HCT116 (cell line): ENCODE measurements at regions not wholly inside any gene's neighbourhood (a gene's known extent, or its start where the extent isn't known, plus 50 kb on each side); places are given as distances from the start of the nearest gene placed in this dataset.

Experiments used
- ATAC-seq: fragments of 200-7000 bp; cut with Tn5 transposase; 2 replicates; pipeline ENCODE4 v1.9.1; 2020; ENCODE audit warnings: mild to moderate bottlenecking, moderate library complexity
- BruUV-seq: library from RNA; stranded (reverse); fragments of 400-500 nt; replicated peaks from 2 replicates; lab custom pipeline; 2021; lab: Mats Ljungman, UMichigan
- CTCF ChIA-PET: fragments of 300-600 bp; sonication (Branson Sonifier 250); formaldehyde crosslinking; loops from one replicate; lab custom pipeline; 2021; ENCODE audit warnings: antibody characterized with exemption; lab: Charles Lee
- POLR2A ChIA-PET: fragments of 300-600, 350-600 bp; sonication (Branson Sonifier 250); formaldehyde crosslinking; loops from one replicate; lab custom pipeline; 2021; ENCODE audit warnings: antibody characterized with exemption; lab: Charles Lee
- RAD21 ChIA-PET, 2 experiments: fragments of 300-600 bp; sonication (Branson Sonifier 250); formaldehyde crosslinking; loops; one replicate each; lab custom pipeline; 2023; ENCODE audit warnings: low total read pairs in 2 of 2; ENCODE audit not compliant: uncharacterized antibody in 2 of 2, unreplicated experiment in 2 of 2, low non-redundant PET in 1 of 2; lab: Charles Lee
- DNase-seq: peaks from one replicate; pipeline ENCODE4 v3.0.0-alpha.2; 2010; ENCODE audit warnings: low read depth, low spot score
- H2AFZ ChIP-seq: fragments of 200-600 bp; shearing (Covaris generic), sonication (generic); 2 replicates; pipeline ENCODE4 v1.6.1; 2017; ENCODE audit warnings: low read depth, mixed run types, mixed read lengths, antibody characterized with exemption, low read length; ENCODE audit not compliant: poor library complexity, severe bottlenecking
- H3K27ac ChIP-seq: 2 replicates; pipeline ENCODE4 v1.5.1; 2012; ENCODE audit warnings: low read depth, low read length
- H3K27me3 ChIP-seq: fragments of 200-600 bp; sonication (generic); 2 replicates; pipeline ENCODE4 v1.6.1; 2016; ENCODE audit warnings: mixed run types, low read length, mixed read lengths; ENCODE audit not compliant: insufficient read depth
- H3K36me3 ChIP-seq, 2 experiments: fragments of 200-500 bp in 1 of 2; fragments of 200-600 bp in 1 of 2; sonication (Bioruptor generic) in 1 of 2; sonication (generic) in 1 of 2; 2 replicates each; pipeline versions ENCODE4 v1.5.1 to v1.6.1; 2014 to 2016; ENCODE audit warnings: low read length in 2 of 2, inconsistent platforms in 1 of 2, mixed read lengths in 1 of 2, mixed run types in 1 of 2; ENCODE audit not compliant: insufficient read depth in 2 of 2, control insufficient read depth in 1 of 2
- H3K4me1 ChIP-seq, 2 experiments: fragments of 200-600 bp in 1 of 2; sonication (generic) in 1 of 2; 2 replicates each; pipeline versions ENCODE4 v1.5.1 to v1.6.1; 2012 to 2017; ENCODE audit warnings: low read length in 2 of 2, inconsistent platforms in 1 of 2, mild to moderate bottlenecking in 1 of 2, mixed read lengths in 1 of 2, mixed run types in 1 of 2, moderate library complexity in 1 of 2; ENCODE audit not compliant: insufficient read depth in 2 of 2, control insufficient read depth in 1 of 2
- H3K4me2 ChIP-seq: fragments of 200-600 bp; sonication (generic); 2 replicates; pipeline ENCODE4 v1.6.1; 2017; ENCODE audit warnings: mixed run types, low read length, mixed read lengths
- H3K4me3 ChIP-seq, 2 experiments: fragments of 200-600 bp in 1 of 2; sonication (generic) in 1 of 2; replicated peaks in 1 of 2; 2 replicates each; pipeline ENCODE4 v1.5.1; 2011 to 2016; ENCODE audit warnings: low read length in 2 of 2, control low read depth in 1 of 2, low read depth in 1 of 2, mild to moderate bottlenecking in 1 of 2, mixed read lengths in 1 of 2, mixed run types in 1 of 2
- H3K79me2 ChIP-seq: fragments of 200-600 bp; sonication (generic); 2 replicates; pipeline ENCODE4 v1.6.1; 2017; ENCODE audit warnings: mild to moderate bottlenecking, mixed run types, low read length, moderate library complexity, mixed read lengths; ENCODE audit not compliant: insufficient read depth
- H3K9ac ChIP-seq: fragments of 200-600 bp; sonication (generic); 2 replicates; pipeline ENCODE4 v1.6.1; 2016; ENCODE audit warnings: low read length, mixed read lengths
- H3K9me2 ChIP-seq: fragments of 200-600 bp; sonication (generic), shearing (Covaris generic); 2 replicates; pipeline ENCODE4 v1.6.1; 2017; ENCODE audit warnings: mixed run types, mild to moderate bottlenecking, moderate library complexity; ENCODE audit not compliant: insufficient read depth
- H3K9me3 ChIP-seq, 2 experiments: fragments of 200-500 bp in 1 of 2; fragments of 200-600 bp in 1 of 2; sonication (Bioruptor generic) in 1 of 2; sonication (generic) in 1 of 2; 2 replicates each; pipeline ENCODE4 v1.6.1; 2014 to 2017; ENCODE audit warnings: low read length in 2 of 2, mixed read lengths in 2 of 2, inconsistent platforms in 1 of 2, low read depth in 1 of 2, mild to moderate bottlenecking in 1 of 2, mixed run types in 1 of 2, moderate library complexity in 1 of 2; ENCODE audit not compliant: control insufficient read depth in 1 of 2, insufficient read depth in 1 of 2
- H4K20me1 ChIP-seq: fragments of 200-600 bp; sonication (generic), shearing (Covaris generic); 2 replicates; pipeline ENCODE4 v1.6.1; 2017; ENCODE audit warnings: mixed run types, mild to moderate bottlenecking, moderate library complexity; ENCODE audit not compliant: insufficient read depth
- CBX3 ChIP-seq: IDR thresholded peaks from 2 replicates; pipeline ENCODE4 v1.6.1; 2012; ENCODE audit warnings: low read depth
- CEBPB ChIP-seq: IDR thresholded peaks from 2 replicates; pipeline ENCODE4 v1.6.1; 2012; ENCODE audit warnings: low read depth
- ELF1 ChIP-seq: IDR thresholded peaks from 2 replicates; pipeline ENCODE4 v1.6.1; 2012; ENCODE audit warnings: low read depth, borderline replicate concordance
- EZH2 ChIP-seq: fragments of 200-600 bp; sonication (generic); IDR thresholded peaks from 2 replicates; pipeline ENCODE4 v1.6.1; 2017; ENCODE audit warnings: antibody characterized with exemption, mixed run types
- FOSL1 ChIP-seq: IDR thresholded peaks from 2 replicates; pipeline ENCODE4 v1.6.1; 2012; ENCODE audit warnings: low read depth
- POLR2A ChIP-seq: IDR thresholded peaks from 2 replicates; pipeline ENCODE4 v1.7.0; 2011; ENCODE audit warnings: borderline replicate concordance; ENCODE audit not compliant: insufficient read depth, insufficient read length; ENCODE audit errors: extremely low read depth
- POLR2AphosphoS5 ChIP-seq: IDR thresholded peaks from 2 replicates; pipeline ENCODE4 v1.6.1; 2011; ENCODE audit warnings: mild to moderate bottlenecking, low read depth, low read length, moderate library complexity
- RAD21 ChIP-seq: IDR thresholded peaks from 2 replicates; pipeline ENCODE4 v1.6.1; 2012; ENCODE audit warnings: low read depth, mild to moderate bottlenecking
- SRF ChIP-seq: IDR thresholded peaks from 2 replicates; pipeline ENCODE4 v1.6.1; 2012; ENCODE audit warnings: low read depth
- TCF7L2 ChIP-seq: IDR thresholded peaks from 2 replicates; pipeline ENCODE4 v1.7.0; 2011; ENCODE audit warnings: borderline replicate concordance, inconsistent platforms; ENCODE audit not compliant: insufficient read depth, insufficient read length; ENCODE audit errors: extremely low read depth
- YY1 ChIP-seq: IDR thresholded peaks from 2 replicates; pipeline ENCODE4 v1.6.1; 2011; ENCODE audit warnings: low read length, low read depth, moderate library complexity, mild to moderate bottlenecking; ENCODE audit not compliant: insufficient replicate concordance; ENCODE audit errors: extremely low read depth
- ZNF274 ChIP-seq: fragments of 200-500 bp; sonication (Bioruptor generic); IDR thresholded peaks from 2 replicates; pipeline ENCODE4 v1.6.1; 2014; ENCODE audit warnings: mild to moderate bottlenecking, low read depth, low read length, inconsistent platforms
- intact Hi-C: fragments of 100-400 bp; cut with micrococcal nuclease; formaldehyde crosslinking; loops from 2 replicates; pipeline ENCODE4 v1.10.0; 2022
- TF ChIP-seq, protein P1 (sequence below), 3 experiments: fragments of 200-600 bp in 1 of 3; sonication (generic) in 1 of 3; IDR thresholded peaks in 2 of 3; conservative IDR thresholded peaks in 1 of 3; 2 replicates each; pipeline ENCODE4 v1.5.1; 2012 to 2017; ENCODE audit warnings: low read depth in 2 of 3, low read length in 2 of 3, antibody characterized with exemption in 1 of 3, borderline replicate concordance in 1 of 3, control low read depth in 1 of 3, mild to moderate bottlenecking in 1 of 3, mixed read lengths in 1 of 3, mixed run types in 1 of 3, moderate library complexity in 1 of 3; ENCODE audit not compliant: insufficient read depth in 1 of 3
- TF ChIP-seq, protein P2 (sequence below): IDR thresholded peaks from 2 replicates; pipeline ENCODE4 v1.6.1; 2011; ENCODE audit warnings: mild to moderate bottlenecking, low read length, moderate library complexity; ENCODE audit not compliant: insufficient replicate concordance; ENCODE audit errors: extremely low read depth

DNA sequence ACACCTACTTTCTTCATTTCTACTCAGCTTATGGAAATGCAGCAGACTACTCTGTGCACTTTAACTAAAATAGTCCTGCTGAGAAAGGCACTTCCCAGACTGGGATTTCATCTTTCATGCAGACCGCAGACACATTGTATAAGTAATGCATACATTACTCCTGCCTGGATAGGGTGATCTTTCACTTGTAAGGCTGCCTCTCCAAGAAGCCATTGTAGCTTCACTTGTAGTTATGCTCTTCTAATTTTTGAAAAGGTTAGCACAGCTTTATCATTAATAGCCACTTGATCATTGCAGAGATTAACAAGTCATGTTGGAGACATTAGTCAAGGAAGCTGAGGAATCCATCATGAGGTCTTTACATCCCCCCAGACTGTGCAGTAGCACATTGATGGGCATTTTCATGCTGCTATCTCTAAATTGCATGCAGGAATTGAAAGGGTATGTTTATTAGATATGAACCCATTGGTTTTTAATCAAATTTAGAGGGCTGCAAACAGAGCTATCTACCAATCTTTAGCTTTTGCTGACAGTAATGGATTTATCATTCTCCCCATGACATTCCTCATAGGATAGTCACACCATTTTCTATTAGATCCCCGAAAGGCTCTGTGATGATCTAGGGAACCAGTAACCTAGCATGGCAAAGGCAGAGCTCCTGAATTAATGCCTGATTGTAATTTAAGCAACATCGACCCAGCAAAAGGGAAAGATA, 1074.7 kb upstream of the NXPH2 start (continued):
- TF ChIP-seq TCF7L2 (no peak), YY1 (no peak), EZH2 (no peak)
- TF ChIP-seq, protein P1, sequence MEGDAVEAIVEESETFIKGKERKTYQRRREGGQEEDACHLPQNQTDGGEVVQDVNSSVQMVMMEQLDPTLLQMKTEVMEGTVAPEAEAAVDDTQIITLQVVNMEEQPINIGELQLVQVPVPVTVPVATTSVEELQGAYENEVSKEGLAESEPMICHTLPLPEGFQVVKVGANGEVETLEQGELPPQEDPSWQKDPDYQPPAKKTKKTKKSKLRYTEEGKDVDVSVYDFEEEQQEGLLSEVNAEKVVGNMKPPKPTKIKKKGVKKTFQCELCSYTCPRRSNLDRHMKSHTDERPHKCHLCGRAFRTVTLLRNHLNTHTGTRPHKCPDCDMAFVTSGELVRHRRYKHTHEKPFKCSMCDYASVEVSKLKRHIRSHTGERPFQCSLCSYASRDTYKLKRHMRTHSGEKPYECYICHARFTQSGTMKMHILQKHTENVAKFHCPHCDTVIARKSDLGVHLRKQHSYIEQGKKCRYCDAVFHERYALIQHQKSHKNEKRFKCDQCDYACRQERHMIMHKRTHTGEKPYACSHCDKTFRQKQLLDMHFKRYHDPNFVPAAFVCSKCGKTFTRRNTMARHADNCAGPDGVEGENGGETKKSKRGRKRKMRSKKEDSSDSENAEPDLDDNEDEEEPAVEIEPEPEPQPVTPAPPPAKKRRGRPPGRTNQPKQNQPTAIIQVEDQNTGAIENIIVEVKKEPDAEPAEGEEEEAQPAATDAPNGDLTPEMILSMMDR (IDR thresholded peaks at IDR 0.05 in 2 of 3, conservative IDR thresholded peaks at IDR 0.05 in 1 of 3; ENCODE audit: borderline replicate concordance in 1 of 3, insufficient read depth in 1 of 3, low read depth in 2 of 3, low read length in 2 of 3): no peak

DNA sequence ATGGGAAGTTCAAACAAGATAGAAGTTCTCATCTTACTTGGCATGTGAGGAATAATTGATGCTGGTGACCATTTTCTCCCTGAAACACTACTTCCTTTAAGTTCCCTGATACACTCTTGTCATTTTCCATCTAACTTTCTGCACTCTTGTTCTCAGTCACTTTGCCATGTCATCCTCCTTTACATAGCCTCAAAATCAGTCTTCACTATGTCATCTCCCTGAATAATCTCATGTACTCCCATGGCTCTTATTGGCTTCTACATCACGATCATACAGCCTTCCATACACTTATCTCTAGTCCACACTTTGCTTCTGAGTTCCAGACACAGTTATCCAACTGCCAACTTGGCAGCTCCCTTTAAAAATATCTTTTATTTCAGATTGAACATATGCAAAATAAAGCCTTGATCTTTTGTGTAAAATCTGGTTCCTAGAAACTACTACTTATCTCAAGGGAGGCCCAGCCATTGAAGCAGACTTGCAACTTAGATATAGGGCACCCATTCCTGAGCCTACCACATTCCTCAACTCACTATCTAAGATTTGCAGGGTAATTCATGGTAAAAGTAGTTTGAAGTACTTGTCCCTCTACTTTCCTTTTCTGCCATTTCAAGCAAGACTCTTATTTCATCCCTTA, 1070.2 kb upstream of the NXPH2 start:
- BruUV-seq: no TSS peak
- intact Hi-C loops: no loop called here
- TF ChIP-seq ELF1 (no peak), CBX3 (no peak), FOSL1 (no peak), ZNF274 (no peak), RAD21 (no peak), POLR2AphosphoS5 (no peak), SRF (no peak), CEBPB (no peak), POLR2A (no peak), TCF7L2 (no peak)
- TF ChIP-seq, protein P2, sequence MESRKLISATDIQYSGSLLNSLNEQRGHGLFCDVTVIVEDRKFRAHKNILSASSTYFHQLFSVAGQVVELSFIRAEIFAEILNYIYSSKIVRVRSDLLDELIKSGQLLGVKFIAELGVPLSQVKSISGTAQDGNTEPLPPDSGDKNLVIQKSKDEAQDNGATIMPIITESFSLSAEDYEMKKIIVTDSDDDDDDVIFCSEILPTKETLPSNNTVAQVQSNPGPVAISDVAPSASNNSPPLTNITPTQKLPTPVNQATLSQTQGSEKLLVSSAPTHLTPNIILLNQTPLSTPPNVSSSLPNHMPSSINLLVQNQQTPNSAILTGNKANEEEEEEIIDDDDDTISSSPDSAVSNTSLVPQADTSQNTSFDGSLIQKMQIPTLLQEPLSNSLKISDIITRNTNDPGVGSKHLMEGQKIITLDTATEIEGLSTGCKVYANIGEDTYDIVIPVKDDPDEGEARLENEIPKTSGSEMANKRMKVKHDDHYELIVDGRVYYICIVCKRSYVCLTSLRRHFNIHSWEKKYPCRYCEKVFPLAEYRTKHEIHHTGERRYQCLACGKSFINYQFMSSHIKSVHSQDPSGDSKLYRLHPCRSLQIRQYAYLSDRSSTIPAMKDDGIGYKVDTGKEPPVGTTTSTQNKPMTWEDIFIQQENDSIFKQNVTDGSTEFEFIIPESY: no peak
- DNase-seq (no peak), ATAC-seq (no peak)
- Histone ChIP-seq H3K4me1 (no peaks in the 10 kb centered on the region), H4K20me1 (no peaks in the 10 kb centered on the region), H3K9ac (no peak overlapping the region), H3K79me2 (no peaks in the 10 kb centered on the region), H3K27ac (no peak overlapping the region), H3K9me2 (no peaks in the 10 kb centered on the region; the same call in 1 of the 2 replicates), H3K4me3 (no peak overlapping the region), H3K36me3 (no peaks in the 10 kb centered on the region), H3K4me2 (no peak overlapping the region), H2AFZ (no peak overlapping the region), H3K9me3 (no peaks in the 10 kb centered on the region), H3K27me3 (no peaks in the 10 kb centered on the region)
- POLR2A ChIA-PET: no interaction called here
- RAD21 ChIA-PET: no interaction called here
- CTCF ChIA-PET: no interaction called here
